IPS DF 6.9 (cell line): ENCODE measurements at regions not wholly inside any gene's neighbourhood (a gene's known extent, or its start where the extent isn't known, plus 50 kb on each side); places are given as distances from the start of the nearest gene placed in this dataset.

ENCODE experiments used
- DNase-seq: peaks from one replicate; pipeline ENCODE4 v3.0.0-alpha.2; 2013; ENCODE audit warnings: low read depth, low spot score
- H3K27ac ChIP-seq: one replicate; pipeline ENCODE4 v1.5.1; 2013; ENCODE audit warnings: low read length, control low read depth
- H3K27me3 ChIP-seq: 2 replicates; pipeline ENCODE4 v1.6.1; 2013; ENCODE audit warnings: mild to moderate bottlenecking, low read length; ENCODE audit not compliant: control insufficient read depth, insufficient read depth
- H3K36me3 ChIP-seq: 2 replicates; pipeline ENCODE4 v1.6.1; 2013; ENCODE audit warnings: low read length; ENCODE audit not compliant: control insufficient read depth, insufficient read depth
- H3K4me1 ChIP-seq: 2 replicates; pipeline ENCODE4 v1.6.1; 2013; ENCODE audit warnings: low read length; ENCODE audit not compliant: control insufficient read depth, insufficient read depth
- H3K4me3 ChIP-seq: 2 replicates; pipeline ENCODE4 v1.5.1; 2013; ENCODE audit warnings: mild to moderate bottlenecking, low read length
- H3K9me3 ChIP-seq: 2 replicates; pipeline ENCODE4 v1.6.1; 2013; ENCODE audit warnings: low read length, inconsistent platforms; ENCODE audit not compliant: control insufficient read depth, insufficient read depth
- WGBS: extraction: QIAGEN DNeasy Blood & Tissue Kit; methylation state at CpG from one replicate; pipeline ENCODE4 v1.1.7; 2013; ENCODE audit warnings: mixed read lengths, missing lambda C conversion rate; ENCODE audit not compliant: insufficient read length, insufficient coverage; 5-methylcytosine and 5-hydroxymethylcytosine counted together

DNA sequence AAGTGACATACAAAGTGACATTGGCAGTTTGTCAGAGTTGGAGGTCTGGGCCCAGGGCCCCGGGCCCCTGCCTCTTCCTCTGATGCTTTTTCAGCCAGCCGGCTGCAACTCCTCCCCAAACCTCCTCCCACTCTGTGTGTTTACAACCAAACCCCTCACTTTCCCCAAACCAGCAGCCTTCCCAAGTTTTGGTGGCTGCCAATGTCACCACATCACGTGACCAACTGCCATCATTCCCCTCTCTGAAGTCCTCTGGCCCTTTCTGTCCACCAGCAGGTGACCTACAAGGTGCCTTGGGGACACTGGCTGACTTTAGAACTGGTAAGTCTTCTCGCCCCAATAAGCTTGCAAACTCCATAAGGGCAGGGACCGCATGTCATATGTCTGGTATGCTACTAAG is 357.7 kb downstream of the BCOR start:
- Histone ChIP-seq H3K27ac (no peak overlapping the region), H3K9me3 (no peaks in the 10 kb centered on the region), H3K27me3 (no peaks in the 10 kb centered on the region), H3K4me1 (no peaks in the 10 kb centered on the region), H3K4me3 (no peak overlapping the region), H3K36me3 (no peaks in the 10 kb centered on the region)
- no CpG with 5 or more reads among the region's 5 CpGs for WGBS
- no peak for DNase-seq

DNA sequence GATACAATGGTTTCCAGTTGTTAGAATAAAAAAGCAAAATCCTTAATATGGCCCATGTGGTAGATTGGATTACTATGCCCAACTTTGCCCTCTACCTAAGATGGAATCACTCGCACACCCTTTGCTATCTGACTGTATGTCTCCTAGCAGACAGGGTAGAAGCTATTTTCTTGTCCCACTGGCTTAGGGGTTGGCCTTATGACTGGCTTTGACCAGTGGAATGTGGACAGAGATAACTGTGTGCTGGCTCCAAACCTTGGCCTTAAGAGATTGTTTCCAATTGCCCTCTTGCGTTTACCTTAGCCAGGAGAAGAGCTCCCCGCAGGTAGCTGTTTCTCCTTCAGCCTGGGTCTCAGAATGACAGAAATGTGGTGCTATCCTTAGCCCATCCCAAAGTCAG is 355.9 kb downstream of the BCOR start:
- H3K9me3 ChIP-seq: no peaks in the 10 kb centered on the region
- no peak overlapping the region for H3K4me3 ChIP-seq
- no CpG with 5 or more reads among the region's 3 CpGs for WGBS
- no peak for DNase-seq
- H3K36me3 ChIP-seq: no peaks in the 10 kb centered on the region
- no peaks in the 10 kb centered on the region for H3K4me1 ChIP-seq
- H3K27ac ChIP-seq: no peak overlapping the region
- no peaks in the 10 kb centered on the region for H3K27me3 ChIP-seq

DNA sequence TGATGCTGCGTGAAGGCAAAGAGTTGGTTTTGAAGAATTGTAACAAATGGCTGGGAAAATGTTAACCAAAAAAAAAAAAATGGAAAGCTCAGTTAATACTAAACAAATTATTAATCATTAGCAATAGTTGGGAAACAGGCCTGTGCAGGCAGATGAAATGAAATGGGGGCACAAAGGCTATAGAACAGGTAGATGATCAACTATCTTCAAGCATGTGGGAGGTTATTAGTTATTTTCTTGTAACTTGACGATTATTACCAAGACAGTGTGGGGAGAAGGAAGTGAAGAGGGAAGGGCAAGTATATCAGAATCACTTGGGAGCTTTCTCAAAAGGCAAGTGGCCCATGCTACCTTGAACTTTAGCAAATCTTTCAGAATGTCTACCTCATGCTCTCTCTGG is 351.9 kb downstream of the BCOR start:
- Histone ChIP-seq H3K4me1 (no peaks in the 10 kb centered on the region; the same call in 1 of the 2 replicates), H3K36me3 (no peaks in the 10 kb centered on the region), H3K27me3 (no peaks in the 10 kb centered on the region), H3K4me3 (no peak overlapping the region), H3K9me3 (no peaks in the 10 kb centered on the region), H3K27ac (no peak overlapping the region)
- WGBS: no CpG with 5 or more reads among the region's 2 CpGs
- no peak for DNase-seq

DNA sequence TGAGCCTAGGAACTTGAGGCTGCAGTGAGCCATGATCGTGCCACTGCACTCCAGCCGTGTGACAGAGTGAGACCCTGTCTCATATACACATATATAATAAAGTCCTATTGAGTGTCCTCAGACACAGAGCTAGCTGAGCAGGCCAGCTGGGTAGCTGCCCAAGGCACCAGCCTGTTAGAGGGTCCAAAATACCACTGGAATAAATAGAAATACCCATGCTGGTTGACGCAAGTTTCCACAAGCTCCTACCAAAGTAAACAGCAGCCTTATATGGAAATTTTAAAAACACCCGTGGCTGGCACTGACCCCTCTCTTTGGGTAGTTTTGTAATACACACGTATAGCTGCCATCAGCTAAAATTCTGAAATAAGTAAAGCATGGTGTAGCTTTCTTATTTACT is 348.6 kb downstream of the BCOR start:
- no peak overlapping the region for H3K27ac ChIP-seq
- WGBS: no CpG with 5 or more reads among the region's 5 CpGs

DNA sequence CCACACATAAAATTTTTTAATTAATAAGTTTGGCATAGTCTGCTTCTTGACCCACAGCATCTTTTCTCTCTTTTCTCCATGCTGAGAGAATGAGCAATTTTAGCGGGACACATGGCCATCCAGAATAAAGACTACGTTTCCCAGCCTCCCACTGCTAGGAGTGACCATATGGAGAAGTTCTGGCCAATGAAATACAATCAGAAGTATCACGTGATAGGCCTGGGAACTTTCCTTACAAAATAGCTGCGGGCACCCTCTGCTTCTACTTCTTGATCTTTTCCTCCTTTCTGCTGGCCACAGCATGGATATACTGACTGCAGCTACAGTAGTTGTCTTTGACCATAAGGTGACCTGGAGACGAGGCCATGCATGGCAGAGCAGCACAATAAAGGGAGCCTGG is 348.0 kb downstream of the BCOR start:
- no CpG with 5 or more reads among the region's 5 CpGs for whole genome bisulfite sequencing
- H3K36me3 ChIP-seq: no peaks in the 10 kb centered on the region
- no peaks in the 10 kb centered on the region; the same call in 1 of the 2 replicates for H3K4me1 ChIP-seq
- no peaks in the 10 kb centered on the region for H3K27me3 ChIP-seq
- no peak overlapping the region for H3K4me3 ChIP-seq
- H3K9me3 ChIP-seq: no peaks in the 10 kb centered on the region
- H3K27ac ChIP-seq: no peak overlapping the region
- no peak for DNase-seq

More for the DNA sequence above, 348.6 kb downstream of the BCOR start:
- Histone ChIP-seq H3K4me3 (no peak overlapping the region), H3K36me3 (no peaks in the 10 kb centered on the region), H3K27me3 (no peaks in the 10 kb centered on the region), H3K9me3 (no peaks in the 10 kb centered on the region), H3K4me1 (no peaks in the 10 kb centered on the region; the same call in 1 of the 2 replicates)
- no peak for DNase-seq

DNA sequence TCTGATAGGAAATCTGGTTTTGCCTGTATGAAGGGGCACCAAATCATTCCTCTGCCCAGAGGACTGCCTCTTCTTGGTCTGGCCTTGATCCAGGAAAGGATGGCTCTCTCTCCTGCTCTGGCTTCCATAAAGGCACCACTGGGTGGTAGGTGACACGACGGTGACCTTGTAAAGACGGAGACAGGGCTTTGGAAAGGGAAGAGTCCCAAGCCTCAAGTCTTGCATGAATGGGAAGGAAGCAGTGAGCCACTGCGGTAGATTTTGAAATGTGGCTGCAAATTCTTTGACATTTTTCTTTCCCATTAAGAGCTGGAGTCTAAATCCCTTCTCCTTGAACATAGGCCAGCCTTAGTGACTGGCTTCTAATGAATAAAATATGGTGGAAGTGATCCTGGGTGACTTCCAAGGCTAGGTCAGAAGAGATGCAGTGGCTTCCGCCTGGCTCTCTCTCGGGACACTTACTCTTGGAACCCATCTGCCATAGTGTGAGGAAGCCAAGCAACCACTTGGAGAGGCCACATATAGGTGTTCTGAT is 347.4 kb downstream of the BCOR start:
- Histone ChIP-seq H3K4me1 (peaks cover 2% of the 10 kb centered on the region; the same call in 1 of the 2 replicates), H3K27ac (no peak overlapping the region), H3K27me3 (no peaks in the 10 kb centered on the region), H3K36me3 (no peaks in the 10 kb centered on the region), H3K4me3 (no peak overlapping the region), H3K9me3 (no peaks in the 10 kb centered on the region)
- WGBS: no CpG with 5 or more reads among the region's 6 CpGs
- DNase-seq: no peak

DNA sequence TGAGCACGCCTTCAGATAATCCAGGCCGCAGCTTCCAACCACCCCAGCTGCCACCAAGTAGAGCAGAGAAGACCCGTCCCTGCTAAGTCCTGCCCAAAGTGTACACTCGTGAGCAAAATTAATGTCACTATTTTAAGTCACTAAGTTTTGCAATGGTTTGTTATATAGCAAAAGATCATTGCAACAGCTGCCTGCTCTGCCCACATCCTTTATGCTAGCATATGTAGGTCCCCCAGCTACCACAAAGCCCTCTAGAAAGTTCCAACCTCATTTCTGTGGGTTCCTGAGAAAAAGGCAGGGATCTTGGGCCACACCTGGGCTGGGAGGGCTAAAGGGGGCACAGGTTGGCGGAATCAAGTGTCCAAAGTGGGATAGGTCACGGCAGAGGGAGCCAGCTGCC is 346.9 kb downstream of the BCOR start:
- Histone ChIP-seq H3K36me3 (no peaks in the 10 kb centered on the region), H3K4me3 (no peak overlapping the region), H3K4me1 (peaks cover 2% of the 10 kb centered on the region; the same call in 1 of the 2 replicates), H3K9me3 (no peaks in the 10 kb centered on the region), H3K27ac (no peak overlapping the region), H3K27me3 (no peaks in the 10 kb centered on the region)
- DNase-seq: no peak
- no CpG with 5 or more reads among the region's 6 CpGs for WGBS

DNA sequence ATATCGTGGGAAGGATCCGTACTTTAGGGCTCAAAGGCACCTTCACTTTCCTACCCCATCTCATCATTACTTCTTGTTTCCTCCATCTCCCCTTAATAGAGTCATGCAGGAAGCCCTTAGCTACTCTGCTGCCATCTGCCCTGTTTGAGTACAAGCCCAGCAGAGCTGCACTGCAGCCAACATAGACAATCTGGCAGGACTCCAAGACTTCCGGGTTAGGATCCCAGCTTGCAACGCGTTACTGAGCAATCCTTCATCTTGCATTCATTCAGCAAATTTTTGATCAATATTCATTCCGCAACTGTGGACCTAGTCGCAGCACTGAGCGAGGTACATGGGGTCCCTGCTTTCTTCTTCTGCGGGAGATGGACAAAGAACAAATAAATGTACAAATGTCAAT is 344.9 kb downstream of the BCOR start:
- no peak for DNase-seq
- no peak overlapping the region for H3K27ac ChIP-seq
- WGBS: no CpG with 5 or more reads among the region's 9 CpGs

DNA sequence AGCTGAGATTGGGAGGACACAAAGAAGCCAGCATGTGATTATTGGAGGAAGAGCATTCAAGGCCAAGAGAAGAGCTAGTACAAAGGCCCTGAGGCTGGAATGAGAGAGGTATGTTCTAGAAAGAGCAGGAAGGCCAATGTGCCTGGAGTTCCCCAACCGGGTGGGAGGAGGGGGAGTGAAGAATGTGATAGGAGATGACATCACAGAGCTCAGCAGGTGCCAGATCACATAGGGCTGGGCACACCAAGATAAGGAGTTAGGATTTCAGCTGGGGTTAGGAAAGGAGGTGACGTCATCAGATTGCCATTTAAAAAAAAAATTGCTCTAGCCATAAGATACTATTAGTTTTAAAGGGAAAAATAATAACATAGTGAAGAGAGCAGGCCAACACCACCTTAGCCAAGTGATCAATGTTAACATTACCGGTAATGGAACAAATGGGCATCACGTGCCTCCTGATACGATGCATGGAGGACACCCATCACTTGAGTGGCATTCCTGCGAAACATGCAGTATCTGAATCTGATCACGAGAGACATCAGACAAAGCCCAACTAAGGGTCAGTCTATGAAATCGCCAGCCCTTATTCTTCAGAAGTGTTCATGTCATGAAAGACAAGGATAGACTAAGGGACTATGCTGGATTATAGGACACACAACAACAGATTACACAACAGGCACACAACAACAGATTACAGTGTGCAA is 344.3 kb downstream of the BCOR start:
- WGBS: no CpG with 5 or more reads among the region's 8 CpGs
- Histone ChIP-seq H3K9me3 (no peaks in the 10 kb centered on the region), H3K4me1 (peaks cover 2% of the 10 kb centered on the region; the same call in 1 of the 2 replicates), H3K4me3 (no peak overlapping the region), H3K27ac (no peak overlapping the region), H3K27me3 (no peaks in the 10 kb centered on the region), H3K36me3 (no peaks in the 10 kb centered on the region)
- DNase-seq: no peak

More for the DNA sequence above, 344.9 kb downstream of the BCOR start:
- no peaks in the 10 kb centered on the region for H3K36me3 ChIP-seq
- H3K4me3 ChIP-seq: no peak overlapping the region
- peaks cover 2% of the 10 kb centered on the region; the same call in 1 of the 2 replicates for H3K4me1 ChIP-seq
- no peaks in the 10 kb centered on the region for H3K27me3 ChIP-seq
- H3K9me3 ChIP-seq: no peaks in the 10 kb centered on the region

DNA sequence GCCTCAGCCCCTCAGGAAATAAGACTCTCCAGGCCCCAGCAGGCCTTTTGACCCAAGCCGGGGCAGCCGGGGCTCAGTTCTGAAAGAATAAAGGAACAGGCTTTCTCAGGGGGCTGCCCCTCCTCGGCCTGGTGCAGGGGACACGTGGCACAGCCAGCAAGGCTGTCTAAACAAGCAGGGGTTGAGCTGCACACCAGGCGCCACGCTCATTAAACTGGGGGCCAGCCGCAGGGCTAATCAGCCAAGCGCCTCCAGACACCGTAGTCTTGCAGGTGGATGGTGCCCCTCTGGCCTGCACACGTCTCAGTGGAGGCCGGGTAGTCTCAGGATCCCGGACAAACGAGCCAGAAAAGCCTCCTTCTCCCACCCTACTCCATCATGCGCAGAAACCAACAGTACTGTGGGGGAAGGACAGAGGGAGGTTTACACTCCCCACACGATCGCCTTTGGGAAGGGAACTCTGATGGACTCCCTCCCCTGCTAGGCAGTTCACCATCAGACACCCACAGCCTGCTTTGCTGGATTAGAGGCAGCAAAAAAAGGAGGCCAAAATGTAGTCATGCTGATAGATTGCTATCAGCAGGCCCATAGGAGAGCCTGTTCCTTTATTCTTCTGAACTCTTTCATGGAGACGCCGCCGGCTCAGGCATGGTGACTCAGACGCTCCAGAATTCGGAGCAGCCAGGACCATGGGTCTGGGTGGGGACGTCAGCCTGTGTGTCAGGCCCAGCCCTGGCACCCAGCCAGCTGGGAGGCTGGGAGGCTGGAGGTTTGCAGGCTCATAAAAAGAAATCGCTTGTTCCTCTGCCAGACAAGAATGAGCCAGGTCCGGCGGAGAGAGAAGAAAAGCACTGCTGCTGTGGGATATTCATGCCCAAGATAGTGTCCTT is 342.4 kb downstream of the BCOR start:
- no CpG with 5 or more reads among the region's 25 CpGs for WGBS
- H3K9me3 ChIP-seq: no peaks in the 10 kb centered on the region
- no peak overlapping the region for H3K4me3 ChIP-seq

More for the DNA sequence above, 342.4 kb downstream of the BCOR start:
- Histone ChIP-seq H3K27me3 (no peaks in the 10 kb centered on the region), H3K36me3 (no peaks in the 10 kb centered on the region), H3K4me1 (0 out of 2 replicates have a peak, but pooled peaks cover 2% of the 10 kb centered on the region), H3K27ac (no peak overlapping the region)
- no peak for DNase-seq
